Common myeloid progenitor, CD34-positive (primary cell): ENCODE measurements at regions not wholly inside any gene's neighbourhood (a gene's known extent, or its start where the extent isn't known, plus 50 kb on each side); places are given as distances from the start of the nearest gene placed in this dataset.

Experiments used
- CTCF ChIA-PET: fragments of 350-600 bp; sonication (Branson Sonifier 250); formaldehyde crosslinking; loops from one replicate; lab custom pipeline; 2021; ENCODE audit warnings: antibody characterized with exemption; lab: Charles Lee
- POLR2A ChIA-PET: fragments of 350-600 bp; sonication (Branson Sonifier 250); formaldehyde crosslinking; loops from one replicate; lab custom pipeline; 2021; ENCODE audit warnings: antibody characterized with exemption; lab: Charles Lee
- DNase-seq, 3 donors: peaks; one replicate each; pipeline versions ENCODE4 v3.0.0 to v3.0.0-alpha.2; 2013
- H3K27ac ChIP-seq, 2 experiments: 1 replicate in 1 of 2; 2 replicates in 1 of 2; pipeline ENCODE4 v1.7.0; 2013; ENCODE audit warnings: inconsistent platforms in 2 of 2, low read length in 2 of 2, mild to moderate bottlenecking in 2 of 2, low read depth in 1 of 2, moderate library complexity in 1 of 2; ENCODE audit not compliant: severe bottlenecking in 2 of 2, insufficient read depth in 1 of 2, poor library complexity in 1 of 2
- H3K27me3 ChIP-seq, 5 experiments: replicated peaks in 2 of 5; 1 replicate in 3 of 5; 2 replicates in 2 of 5; pipeline versions ENCODE4 v1.6.1 to v1.7.0; 2013; ENCODE audit warnings: low read length in 4 of 5, mild to moderate bottlenecking in 2 of 5, moderate library complexity in 2 of 5, inconsistent platforms in 1 of 5; ENCODE audit not compliant: insufficient read depth in 5 of 5, control insufficient read depth in 4 of 5
- H3K36me3 ChIP-seq, 4 experiments: 1 replicate in 2 of 4; 2 replicates in 2 of 4; pipeline versions ENCODE4 v1.6.1 to v1.7.0; 2013; ENCODE audit warnings: low read length in 3 of 4, control low read depth in 1 of 4, mild to moderate bottlenecking in 1 of 4; ENCODE audit not compliant: control insufficient read depth in 4 of 4, insufficient read depth in 4 of 4
- H3K4me1 ChIP-seq, 4 experiments: 1 replicate in 3 of 4; 2 replicates in 1 of 4; pipeline versions ENCODE4 v1.6.1 to v1.7.1; 2013; ENCODE audit warnings: low read length in 3 of 4, mild to moderate bottlenecking in 3 of 4, control low read depth in 1 of 4, inconsistent platforms in 1 of 4, moderate library complexity in 1 of 4; ENCODE audit not compliant: control insufficient read depth in 4 of 4, insufficient read depth in 4 of 4; ENCODE audit errors: control extremely low read depth in 1 of 4
- H3K4me3 ChIP-seq, 7 experiments: 1 replicate in 4 of 7; 2 replicates in 3 of 7; pipeline versions ENCODE4 v1.5.1 to v1.7.0; 2013; ENCODE audit warnings: mild to moderate bottlenecking in 7 of 7, low read length in 6 of 7, moderate library complexity in 6 of 7, inconsistent platforms in 2 of 7, low read depth in 2 of 7, control low read depth in 1 of 7; ENCODE audit not compliant: insufficient read depth in 4 of 7, control insufficient read depth in 1 of 7; ENCODE audit errors: extremely low read depth in 1 of 7
- H3K9me3 ChIP-seq, 5 experiments: 1 replicate in 4 of 5; 2 replicates in 1 of 5; pipeline versions ENCODE4 v1.6.1 to v1.7.1; 2013; ENCODE audit warnings: low read length in 4 of 5, mild to moderate bottlenecking in 2 of 5, inconsistent platforms in 1 of 5, low read depth in 1 of 5, moderate library complexity in 1 of 5; ENCODE audit not compliant: control insufficient read depth in 4 of 5, insufficient read depth in 2 of 5; ENCODE audit errors: control extremely low read depth in 1 of 5
- WGBS: methylation state at CpG from one replicate; pipeline ENCODE4 v1.1.5; 2013; ENCODE audit not compliant: insufficient coverage; 5-methylcytosine and 5-hydroxymethylcytosine counted together

- no peak overlapping the region for H3K27ac ChIP-seq
- POLR2A ChIA-PET, result no interaction called here
- no peaks in the 10 kb centered on the region for H3K9me3 ChIP-seq
- H3K36me3 ChIP-seq, result no peaks in the 10 kb centered on the region
- WGBS, result 100% methylated on average over 1 of the region's 1 CpG
- no peak for DNase-seq
- H3K4me3 ChIP-seq, result no peak overlapping the region
- CTCF ChIA-PET, result interaction anchor here (1.5 kb wide), 1 partner anchor 11 kb away, joined by 5 read pairs; no protein-coding TSS in a partner anchor
- no peaks in the 10 kb centered on the region for H3K4me1 ChIP-seq
- no peaks in the 10 kb centered on the region for H3K27me3 ChIP-seq
These were observed 80.3 kb downstream of the GJA1 start for GRCh38 chr6:121515630-121516265.

DNA sequence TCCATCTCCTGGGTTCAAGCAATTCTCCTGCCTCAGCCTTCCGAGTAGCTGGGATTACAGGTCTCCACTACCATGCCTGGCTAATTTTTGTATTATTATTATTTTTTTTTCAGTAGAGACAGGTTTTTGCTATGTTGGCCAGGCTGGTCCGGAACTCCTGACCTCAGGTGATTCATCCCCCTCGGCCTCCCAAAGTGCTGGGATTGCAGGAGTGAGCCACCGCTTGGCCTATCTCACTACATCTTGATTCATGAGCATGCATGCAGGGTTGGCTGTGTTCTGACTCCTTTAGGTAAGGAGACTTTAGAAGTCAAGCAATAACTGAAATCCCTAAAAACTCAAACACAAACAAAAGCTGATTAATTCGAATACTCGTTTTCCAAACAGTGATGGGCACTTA, 80.9 kb downstream of the GJA1 start:
- H3K4me3 ChIP-seq, result no peak overlapping the region
- 100% methylated on average over 5 of the region's 6 CpGs for WGBS
- H3K27ac ChIP-seq, result no peak overlapping the region
- ChIA-PET POLR2A (no interaction called here), CTCF (no interaction called here)
- no peaks in the 10 kb centered on the region for H3K4me1 ChIP-seq
- H3K27me3 ChIP-seq, result no peaks in the 10 kb centered on the region
- no peaks in the 10 kb centered on the region for H3K36me3 ChIP-seq
- DNase-seq, result no peak
- H3K9me3 ChIP-seq, result no peaks in the 10 kb centered on the region

GRCh38 chr6:121520337-121521163, 85.1 kb downstream of the GJA1 start:
- CTCF ChIA-PET, result no interaction called here
- Histone ChIP-seq H3K9me3 (no peaks in the 10 kb centered on the region), H3K4me3 (no peak overlapping the region), H3K36me3 (no peaks in the 10 kb centered on the region), H3K27ac (no peak overlapping the region), H3K27me3 (no peaks in the 10 kb centered on the region), H3K4me1 (no peaks in the 10 kb centered on the region)
- WGBS, result 88% methylated on average over 7 of the region's 7 CpGs
- POLR2A ChIA-PET, result no interaction called here
- no peak for DNase-seq

DNA sequence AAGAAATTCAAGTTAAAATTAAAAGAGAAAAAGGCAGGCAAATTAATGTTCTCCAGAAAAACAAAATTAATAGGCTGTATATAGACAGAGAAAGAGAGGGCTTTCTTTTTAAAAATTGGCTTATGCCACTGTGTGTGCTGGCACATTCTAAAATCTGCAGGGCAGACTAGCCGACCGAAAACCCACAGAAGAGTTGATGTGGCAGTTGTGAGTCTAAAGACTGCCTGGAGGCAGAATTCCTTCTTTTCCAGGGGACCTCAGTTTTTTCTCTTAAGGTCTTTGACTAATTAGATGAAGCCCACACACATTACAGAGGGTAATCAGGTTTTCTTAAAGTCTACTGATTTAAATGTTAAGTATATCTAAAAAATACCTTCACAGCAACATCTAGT, 85.7 kb downstream of the GJA1 start:
- Histone ChIP-seq H3K4me3 (no peak overlapping the region), H3K36me3 (no peaks in the 10 kb centered on the region), H3K4me1 (no peaks in the 10 kb centered on the region), H3K27me3 (no peaks in the 10 kb centered on the region), H3K9me3 (no peaks in the 10 kb centered on the region), H3K27ac (no peak overlapping the region)
- CTCF ChIA-PET, result no interaction called here
- DNase-seq, result no peak
- POLR2A ChIA-PET, result no interaction called here
- 93% methylated on average over 2 of the region's 2 CpGs for whole genome bisulfite sequencing

DNA sequence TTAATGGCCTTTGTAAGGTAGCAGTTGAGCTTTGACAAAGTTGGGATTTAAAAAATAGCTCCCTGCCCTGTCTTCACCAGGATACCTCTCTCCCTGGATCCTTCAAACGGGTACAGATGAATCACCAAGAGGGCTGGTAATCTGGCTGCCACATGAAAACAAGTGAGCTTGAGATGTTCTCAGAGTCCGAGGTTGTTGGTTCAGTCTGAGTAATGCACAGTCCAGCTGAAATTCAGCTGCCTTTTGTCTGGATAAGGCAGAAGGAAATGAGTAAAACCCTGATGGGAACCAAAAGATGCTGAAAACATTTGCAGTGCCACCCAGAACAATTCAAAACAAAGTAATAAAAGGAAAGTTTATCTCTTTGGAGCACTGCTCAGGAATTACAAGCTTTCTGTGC, 86.8 kb downstream of the GJA1 start:
- H3K9me3 ChIP-seq, result no peaks in the 10 kb centered on the region
- H3K36me3 ChIP-seq, result no peaks in the 10 kb centered on the region
- ChIA-PET POLR2A (no interaction called here), CTCF (no interaction called here)
- DNase-seq, result no peak
- no peaks in the 10 kb centered on the region for H3K27me3 ChIP-seq
- H3K4me1 ChIP-seq, result no peaks in the 10 kb centered on the region
- H3K4me3 ChIP-seq, result no peak overlapping the region
- H3K27ac ChIP-seq, result no peak overlapping the region
- WGBS, result 0% methylated on average over 1 of the region's 2 CpGs

- WGBS, result 94% methylated on average over 2 of the region's 3 CpGs
- ChIA-PET CTCF (no interaction called here), POLR2A (no interaction called here)
- no peak overlapping the region for H3K27ac ChIP-seq
- no peak for DNase-seq
- H3K4me1 ChIP-seq, result no peaks in the 10 kb centered on the region
- no peaks in the 10 kb centered on the region for H3K36me3 ChIP-seq
- H3K4me3 ChIP-seq, result no peak overlapping the region
- H3K27me3 ChIP-seq, result no peaks in the 10 kb centered on the region
- no peaks in the 10 kb centered on the region for H3K9me3 ChIP-seq
These were observed 87.4 kb downstream of the GJA1 start for GRCh38 chr6:121522771-121523386.

DNA sequence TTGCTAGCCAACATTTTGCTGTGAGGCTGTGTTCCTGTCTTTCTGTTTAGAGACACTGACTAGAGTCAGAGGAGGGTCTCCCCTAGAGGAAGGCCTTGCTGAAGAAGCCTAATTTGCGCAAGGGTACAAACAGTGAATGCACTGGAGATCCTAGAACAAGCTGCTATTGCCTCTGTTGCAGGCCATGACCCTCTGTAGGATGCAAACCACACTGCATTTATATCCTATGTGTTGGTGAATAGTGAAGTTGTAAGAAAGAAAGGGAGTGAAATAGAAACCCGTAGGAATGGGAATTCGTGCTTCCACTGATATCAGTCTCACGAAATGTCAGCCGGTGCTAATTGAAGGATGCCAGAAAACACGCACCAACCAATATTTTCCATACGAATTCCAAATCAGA, 88.2 kb downstream of the GJA1 start:
- no peaks in the 10 kb centered on the region for H3K27me3 ChIP-seq
- WGBS, result 100% methylated on average over 2 of the region's 7 CpGs
- no peak for DNase-seq
- no peaks in the 10 kb centered on the region for H3K9me3 ChIP-seq
- ChIA-PET CTCF (no interaction called here), POLR2A (no interaction called here)
- H3K4me3 ChIP-seq, result no peak overlapping the region
- H3K27ac ChIP-seq, result no peak overlapping the region
- no peaks in the 10 kb centered on the region for H3K4me1 ChIP-seq
- no peaks in the 10 kb centered on the region for H3K36me3 ChIP-seq
